CD4-positive, alpha-beta memory T cell (primary cell): ENCODE measurements at regions not wholly inside any gene's neighbourhood (a gene's known extent, or its start where the extent isn't known, plus 50 kb on each side); places are given as distances from the start of the nearest gene placed in this dataset.

Experiments used
- CTCF ChIA-PET: fragments of 350-600 bp; sonication (Branson Sonifier 250); formaldehyde crosslinking; loops from one replicate; lab custom pipeline; 2021; ENCODE audit warnings: inconsistent platforms; ENCODE audit not compliant: partially characterized antibody; lab: Charles Lee
- POLR2A ChIA-PET: fragments of 350-600 bp; sonication (Branson Sonifier 250); formaldehyde crosslinking; loops from one replicate; lab custom pipeline; 2021; ENCODE audit not compliant: partially characterized antibody; lab: Charles Lee
- DNase-seq, 5 donors: peaks; one replicate each; pipeline versions ENCODE4 v3.0.0 to v3.0.0-alpha.2; 2020 to 2022; ENCODE audit warnings: mixed read lengths in 1 of 5
- H3K27ac ChIP-seq: one replicate; pipeline ENCODE4 v1.7.0; 2013; ENCODE audit warnings: low read depth, low read length
- H3K27me3 ChIP-seq: 2 replicates; pipeline ENCODE4 v1.7.0; 2013; ENCODE audit warnings: mild to moderate bottlenecking, low read length, moderate library complexity; ENCODE audit not compliant: insufficient read depth
- H3K36me3 ChIP-seq: 2 replicates; pipeline ENCODE4 v1.7.0; 2013; ENCODE audit warnings: mild to moderate bottlenecking, low read length, moderate library complexity; ENCODE audit not compliant: insufficient read depth
- H3K4me1 ChIP-seq: 2 replicates; pipeline ENCODE4 v1.7.0; 2013; ENCODE audit warnings: mild to moderate bottlenecking, low read length, moderate library complexity; ENCODE audit not compliant: insufficient read depth
- H3K4me3 ChIP-seq, 2 donors: one replicate each; pipeline ENCODE4 v1.7.0; 2013; ENCODE audit warnings: low read length in 2 of 2, mild to moderate bottlenecking in 1 of 2
- H3K9me3 ChIP-seq, 2 donors: one replicate each; pipeline ENCODE4 v1.7.0; 2013; ENCODE audit warnings: low read length in 2 of 2, control low read depth in 1 of 2; ENCODE audit not compliant: control insufficient read depth in 1 of 2
- H3K27ac Mint-ChIP-seq, 7 donors: one replicate each; pipeline ENCODE4 v1.8.0; 2020 to 2021; ENCODE audit warnings: mixed read lengths in 7 of 7, mild to moderate bottlenecking in 6 of 7, inconsistent platforms in 3 of 7, moderate library complexity in 3 of 7
- H3K27me3 Mint-ChIP-seq, 2 donors: one replicate each; pipeline ENCODE4 v1.8.0; 2020 to 2021; ENCODE audit warnings: mixed read lengths in 2 of 2
- H3K36me3 Mint-ChIP-seq, 2 donors: one replicate each; pipeline ENCODE4 v1.8.0; 2020 to 2021; ENCODE audit warnings: mixed read lengths in 2 of 2, inconsistent platforms in 1 of 2, mild to moderate bottlenecking in 1 of 2
- H3K4me1 Mint-ChIP-seq, 4 donors: one replicate each; pipeline ENCODE4 v1.8.0; 2020 to 2021; ENCODE audit warnings: mixed read lengths in 4 of 4, mild to moderate bottlenecking in 1 of 4
- H3K4me3 Mint-ChIP-seq, 8 donors: one replicate each; pipeline ENCODE4 v1.8.0; 2020 to 2021; ENCODE audit warnings: mixed read lengths in 8 of 8, mild to moderate bottlenecking in 7 of 8, moderate library complexity in 6 of 8, inconsistent platforms in 3 of 8
- H3K9me3 Mint-ChIP-seq, 8 donors: one replicate each; pipeline ENCODE4 v1.8.0; 2020 to 2021; ENCODE audit warnings: mixed read lengths in 8 of 8, mild to moderate bottlenecking in 5 of 8, inconsistent platforms in 3 of 8, moderate library complexity in 1 of 8
- intact Hi-C: fragments of 100-400 bp; cut with micrococcal nuclease; formaldehyde crosslinking; loops from one replicate; pipeline ENCODE4 v1.15.1; 2023

DNA sequence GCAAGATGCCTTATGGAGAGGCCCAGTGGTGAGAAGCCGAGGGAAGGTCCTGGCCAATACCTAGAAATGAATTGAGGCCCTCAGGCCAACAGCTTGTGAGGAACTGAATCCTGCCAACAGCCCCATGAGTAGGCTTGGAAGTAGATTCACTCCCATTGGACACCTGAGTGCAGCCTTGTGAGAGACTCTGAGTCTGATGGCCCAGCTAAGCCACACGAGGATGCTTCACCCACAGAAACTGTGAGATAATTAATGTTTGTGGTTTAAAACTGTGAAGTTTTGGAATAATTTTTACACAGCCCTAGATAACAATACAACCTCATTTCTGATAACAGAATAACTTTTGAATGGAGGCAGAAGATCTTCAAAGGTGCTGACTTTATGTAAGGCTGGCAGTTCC lies 65.9 kb upstream of the DAP start:
- H3K4me3 ChIP-seq = no peak overlapping the region
- no peaks in the 10 kb centered on the region for H3K9me3 Mint-ChIP-seq
- no peak for DNase-seq
- H3K36me3 Mint-ChIP-seq = no peaks in the 10 kb centered on the region
- H3K9me3 ChIP-seq = no peaks in the 10 kb centered on the region
- no peak overlapping the region for H3K27ac Mint-ChIP-seq
- H3K27ac ChIP-seq = no peak overlapping the region
- no peaks in the 10 kb centered on the region for H3K4me1 ChIP-seq
- H3K27me3 Mint-ChIP-seq = peaks cover 9 to 13% of the 10 kb centered on the region in 2 donors
- no peak overlapping the region for H3K4me3 Mint-ChIP-seq
- no peaks in the 10 kb centered on the region for H3K36me3 ChIP-seq
- POLR2A ChIA-PET = no interaction called here
- H3K27me3 ChIP-seq = no peaks in the 10 kb centered on the region
- intact Hi-C loops = no loop called here
- CTCF ChIA-PET = interaction anchor here (1.0 to 1.3 kb wide), 2 partner anchors 35 to 200 kb away, joined by 3 to 4 read pairs; no protein-coding TSS in a partner anchor
- H3K4me1 Mint-ChIP-seq = no peaks in the 10 kb centered on the region

DNA sequence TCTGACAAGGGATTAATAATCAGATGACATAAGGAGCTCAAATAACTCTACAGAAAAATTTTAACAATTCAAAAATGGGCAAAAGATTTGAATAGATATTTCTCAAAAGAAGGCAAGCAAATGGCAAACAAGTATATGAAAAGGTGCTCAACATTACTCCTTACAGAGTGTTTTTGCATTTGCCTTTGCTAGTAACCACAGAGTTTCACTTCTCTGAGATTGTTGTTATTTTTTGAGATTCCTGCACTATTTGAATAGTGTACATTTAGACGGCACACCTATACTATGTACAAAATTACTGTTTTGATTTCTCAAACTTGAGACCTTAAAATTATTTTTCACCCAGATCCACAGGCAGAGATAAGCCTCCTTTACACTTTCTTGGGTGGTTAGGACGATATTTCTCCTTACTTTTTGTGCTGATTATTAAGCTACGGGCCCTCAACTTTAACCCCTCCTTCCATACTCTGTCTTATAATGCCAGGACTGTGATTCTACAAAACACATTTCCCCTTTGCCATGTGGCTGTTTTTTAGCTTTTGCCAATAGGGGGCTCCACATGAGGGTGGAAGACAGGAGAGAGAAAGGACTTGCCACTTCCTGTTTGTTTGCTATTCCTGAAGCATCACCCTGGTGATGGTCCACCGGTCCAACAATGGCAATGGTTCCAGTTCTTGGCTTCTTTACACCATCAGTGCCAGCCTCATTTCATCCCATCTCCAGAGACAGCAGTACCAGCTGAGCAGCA lies 65.0 kb upstream of the DAP start:
- intact Hi-C loops = no loop called here
- peaks cover 7 to 19% of the 10 kb centered on the region in 2 donors for H3K27me3 Mint-ChIP-seq
- H3K9me3 Mint-ChIP-seq = no peaks in the 10 kb centered on the region
- DNase-seq = no peak
- Histone ChIP-seq H3K27me3 (no peaks in the 10 kb centered on the region), H3K4me1 (no peaks in the 10 kb centered on the region), H3K36me3 (no peaks in the 10 kb centered on the region), H3K9me3 (no peaks in the 10 kb centered on the region), H3K4me3 (no peak overlapping the region), H3K27ac (no peak overlapping the region)
- no peaks in the 10 kb centered on the region for H3K36me3 Mint-ChIP-seq
- ChIA-PET CTCF (interaction anchor here (1.3 kb wide), 1 partner anchor 36 kb away, joined by 4 read pairs; no protein-coding TSS in a partner anchor), POLR2A (no interaction called here)
- H3K4me3 Mint-ChIP-seq = no peak overlapping the region
- no peak overlapping the region for H3K27ac Mint-ChIP-seq
- no peaks in the 10 kb centered on the region for H3K4me1 Mint-ChIP-seq

DNA sequence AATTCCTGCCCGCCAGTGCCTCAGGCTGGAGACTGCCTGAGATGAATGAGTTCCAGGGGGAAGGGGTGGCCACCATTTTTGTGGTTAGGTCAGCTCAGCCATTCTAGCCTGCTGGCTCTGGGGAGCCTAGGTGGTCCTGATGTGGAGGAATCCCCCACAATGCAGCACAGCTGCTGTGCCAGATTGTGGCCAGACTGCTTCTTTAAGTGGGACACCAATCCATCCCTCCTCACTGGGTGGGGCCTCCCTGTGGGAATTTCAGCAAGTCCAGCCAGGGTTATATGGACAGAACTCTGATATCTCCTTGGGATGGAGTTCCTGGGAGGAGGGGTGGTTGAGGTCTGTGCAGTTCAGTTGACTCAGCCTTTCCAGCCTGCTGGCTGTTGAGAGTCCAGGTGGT lies 51.2 kb upstream of the DAP start:
- POLR2A ChIA-PET = no interaction called here

More for the DNA sequence above, 51.2 kb upstream of the DAP start:
- Histone ChIP-seq H3K4me3 (no peak overlapping the region), H3K9me3 (no peaks in the 10 kb centered on the region), H3K27ac (no peak overlapping the region), H3K4me1 (no peaks in the 10 kb centered on the region), H3K36me3 (no peaks in the 10 kb centered on the region), H3K27me3 (no peaks in the 10 kb centered on the region)
- Mint-ChIP-seq H3K9me3 (peaks cover 2 to 22% (median 13%) of the 10 kb centered on the region in 8 donors), H3K4me1 (no peaks in the 10 kb centered on the region), H3K27ac (no peak overlapping the region), H3K27me3 (peaks cover 15 to 27% of the 10 kb centered on the region in 2 donors), H3K4me3 (no peak overlapping the region), H3K36me3 (no peaks in the 10 kb centered on the region)
- intact Hi-C loops = no loop called here
- CTCF ChIA-PET = no interaction called here
- no peak for DNase-seq
